ENCODE measurements at regions not wholly inside any gene's neighbourhood (a gene's known extent, or its start where the extent isn't known, plus 50 kb on each side); places are given as distances from the start of the nearest gene placed in this dataset.
"Not testable (repeated sequence)": the region's sequence is repeated elsewhere in the genome, so short reads cannot be mapped to it uniquely, and the experiment has no call there.

DNA sequence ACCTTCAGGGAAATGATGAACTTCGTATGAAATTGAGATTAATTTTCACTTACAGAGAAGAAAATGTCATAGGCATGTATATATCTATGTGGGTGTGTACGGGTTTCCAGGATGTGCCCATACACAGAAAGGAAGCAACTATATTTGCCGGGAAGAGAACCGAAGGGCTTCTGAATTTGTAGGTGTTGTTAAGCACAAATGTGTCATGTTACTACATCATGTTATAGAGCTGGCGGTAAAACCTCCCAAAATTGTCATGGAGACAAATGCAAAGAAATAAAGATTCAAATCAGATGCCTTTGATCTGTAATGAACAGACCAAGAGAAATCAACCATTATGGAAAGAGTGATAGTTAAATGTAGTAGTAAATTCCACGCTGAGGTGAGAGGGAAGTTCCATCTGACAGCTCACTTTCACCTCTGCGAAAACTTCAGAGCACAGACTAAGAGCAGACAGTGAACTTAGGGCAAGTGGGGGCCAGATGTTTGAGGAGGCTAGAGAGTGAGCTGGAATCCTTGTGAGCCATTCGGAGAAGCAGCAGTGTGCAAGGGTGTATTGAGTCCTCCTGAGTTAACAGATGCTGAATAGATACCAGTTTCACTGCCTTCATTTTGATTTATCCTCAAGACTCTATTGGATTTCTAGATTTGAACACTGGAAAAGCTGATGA lies 133.2 kb downstream of the POTEB start:
- not testable (repeated sequence) for H3K23ac ChIP-seq (ENCODE audit: insufficient read length, low read depth, low read length); H3K23me2 ChIP-seq (ENCODE audit: insufficient read length, low read depth, low read length, poor library complexity, severe bottlenecking); H2AK5ac ChIP-seq (ENCODE audit: insufficient read length, low read length); H3K79me1 ChIP-seq (ENCODE audit: insufficient read depth, low read depth, low read length, poor library complexity, severe bottlenecking); H3K4me2 ChIP-seq (ENCODE audit: insufficient read depth, insufficient read length, low read length); H2AFZ ChIP-seq (ENCODE audit: low read length); H2BK12ac ChIP-seq (ENCODE audit: insufficient read length, low read depth, low read length); H3K14ac ChIP-seq (ENCODE audit: insufficient read depth, low read length); H4K20me1 ChIP-seq (ENCODE audit: control insufficient read depth, insufficient read depth, insufficient read length); H4K5ac ChIP-seq (ENCODE audit: insufficient read length, low read depth, low read length); H3T11ph ChIP-seq (ENCODE audit: low read length); H2BK120ac ChIP-seq (ENCODE audit: low read depth, low read length, poor library complexity, severe bottlenecking); H3K4me3 Mint-ChIP-seq; H3K79me2 ChIP-seq (ENCODE audit: insufficient read depth, low read length); H3K18ac ChIP-seq (ENCODE audit: insufficient read length, low read depth, low read length); H2BK5ac ChIP-seq (ENCODE audit: insufficient read length, low read length); H3K27ac Mint-ChIP-seq; H3K9me3 Mint-ChIP-seq; H3K56ac ChIP-seq (ENCODE audit: insufficient read length, low read depth, low read length); H4K91ac ChIP-seq (ENCODE audit: insufficient read length, low read depth, low read length); H3K4me1 ChIP-seq (ENCODE audit: insufficient read depth, low read length); H3K27me3 ChIP-seq (ENCODE audit: insufficient read depth, low read length); H3K9me3 ChIP-seq (ENCODE audit: control insufficient read depth, low read depth, low read length); DNase-seq; H3K27me3 Mint-ChIP-seq (ENCODE audit: low read depth); H3K36me3 Mint-ChIP-seq (ENCODE audit: insufficient read depth in 1 of 3, low read depth in 3 of 3); H4K8ac ChIP-seq (replicated peaks; ENCODE audit: insufficient read length, low read depth, low read length); H3K4ac ChIP-seq (ENCODE audit: low read depth, low read length); H2BK15ac ChIP-seq (ENCODE audit: low read depth, low read length); H2BK20ac ChIP-seq (ENCODE audit: low read depth, low read length, poor library complexity, severe bottlenecking); H3K27ac ChIP-seq (ENCODE audit: insufficient read length, low read depth, low read length); H3K4me1 Mint-ChIP-seq; H3K9ac ChIP-seq (ENCODE audit: extremely low read depth, insufficient read length, low read length)
- WGBS (ENCODE audit: extremely low coverage, insufficient read length, low lambda C conversion rate): no CpG with 5 or more reads among the region's 8 CpGs

DNA sequence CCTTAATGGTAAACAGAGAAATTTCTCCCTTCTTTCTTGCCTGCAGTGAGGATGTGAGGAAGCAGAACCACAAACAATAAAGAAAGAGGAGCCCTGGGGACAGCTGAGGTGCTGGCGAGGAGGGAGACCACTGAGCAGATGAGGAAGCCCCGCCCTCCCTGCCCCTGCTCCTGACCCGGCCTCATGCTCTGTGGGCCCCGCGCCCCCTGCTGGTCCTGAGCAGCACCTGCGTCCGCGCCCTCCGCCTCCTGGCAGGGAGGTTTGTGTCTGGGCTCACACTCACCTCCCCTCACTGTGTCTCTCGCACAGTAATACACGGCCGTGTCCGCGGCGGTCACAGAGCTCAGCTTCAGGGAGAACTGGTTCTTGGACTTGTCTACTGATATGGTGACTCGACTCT lies 135.5 kb downstream of the POTEB start:
- no CpG with 5 or more reads among the region's 16 CpGs for WGBS (ENCODE audit: extremely low coverage, insufficient read length, low lambda C conversion rate)

More for the DNA sequence above, 135.5 kb downstream of the POTEB start:
- not testable (repeated sequence) for H4K5ac ChIP-seq (ENCODE audit: insufficient read length, low read depth, low read length); H3K14ac ChIP-seq (ENCODE audit: insufficient read depth, low read length); H3K4me2 ChIP-seq (ENCODE audit: insufficient read depth, insufficient read length, low read length); H3K9me3 ChIP-seq (ENCODE audit: control insufficient read depth, low read depth, low read length); H3K27me3 ChIP-seq (ENCODE audit: insufficient read depth, low read length); H3K23ac ChIP-seq (ENCODE audit: insufficient read length, low read depth, low read length); H3K27ac ChIP-seq (ENCODE audit: insufficient read length, low read depth, low read length); H3K9me3 Mint-ChIP-seq; H3K4me1 Mint-ChIP-seq; H3K4me1 ChIP-seq (ENCODE audit: insufficient read depth, low read length); H2BK15ac ChIP-seq (ENCODE audit: low read depth, low read length); H2AFZ ChIP-seq (ENCODE audit: low read length); H3K79me1 ChIP-seq (ENCODE audit: insufficient read depth, low read depth, low read length, poor library complexity, severe bottlenecking); H2BK5ac ChIP-seq (ENCODE audit: insufficient read length, low read length); H2AK5ac ChIP-seq (ENCODE audit: insufficient read length, low read length); H2BK20ac ChIP-seq (ENCODE audit: low read depth, low read length, poor library complexity, severe bottlenecking); H3K23me2 ChIP-seq (ENCODE audit: insufficient read length, low read depth, low read length, poor library complexity, severe bottlenecking); H3K9ac ChIP-seq (ENCODE audit: extremely low read depth, insufficient read length, low read length); H3K18ac ChIP-seq (ENCODE audit: insufficient read length, low read depth, low read length); H3K79me2 ChIP-seq (ENCODE audit: insufficient read depth, low read length); H3K56ac ChIP-seq (ENCODE audit: insufficient read length, low read depth, low read length); H3K4me3 Mint-ChIP-seq; H4K91ac ChIP-seq (ENCODE audit: insufficient read length, low read depth, low read length); H4K8ac ChIP-seq (replicated peaks; ENCODE audit: insufficient read length, low read depth, low read length); H2BK12ac ChIP-seq (ENCODE audit: insufficient read length, low read depth, low read length); H3K27ac Mint-ChIP-seq; H3K36me3 Mint-ChIP-seq (ENCODE audit: insufficient read depth in 1 of 3, low read depth in 3 of 3); H4K20me1 ChIP-seq (ENCODE audit: control insufficient read depth, insufficient read depth, insufficient read length); H2BK120ac ChIP-seq (ENCODE audit: low read depth, low read length, poor library complexity, severe bottlenecking); H3T11ph ChIP-seq (ENCODE audit: low read length); DNase-seq; H3K27me3 Mint-ChIP-seq (ENCODE audit: low read depth); H3K4ac ChIP-seq (ENCODE audit: low read depth, low read length)

Measured in H9 (cell line).